Renal pelvis (tissue), 1 donor: ENCODE measurements at regions not wholly inside any gene's neighbourhood (a gene's known extent, or its start where the extent isn't known, plus 50 kb on each side); places are given as distances from the start of the nearest gene placed in this dataset.

Experiments
- DNase-seq: peaks from one replicate; pipeline ENCODE4 v3.0.0-alpha.2; 2013

DNA sequence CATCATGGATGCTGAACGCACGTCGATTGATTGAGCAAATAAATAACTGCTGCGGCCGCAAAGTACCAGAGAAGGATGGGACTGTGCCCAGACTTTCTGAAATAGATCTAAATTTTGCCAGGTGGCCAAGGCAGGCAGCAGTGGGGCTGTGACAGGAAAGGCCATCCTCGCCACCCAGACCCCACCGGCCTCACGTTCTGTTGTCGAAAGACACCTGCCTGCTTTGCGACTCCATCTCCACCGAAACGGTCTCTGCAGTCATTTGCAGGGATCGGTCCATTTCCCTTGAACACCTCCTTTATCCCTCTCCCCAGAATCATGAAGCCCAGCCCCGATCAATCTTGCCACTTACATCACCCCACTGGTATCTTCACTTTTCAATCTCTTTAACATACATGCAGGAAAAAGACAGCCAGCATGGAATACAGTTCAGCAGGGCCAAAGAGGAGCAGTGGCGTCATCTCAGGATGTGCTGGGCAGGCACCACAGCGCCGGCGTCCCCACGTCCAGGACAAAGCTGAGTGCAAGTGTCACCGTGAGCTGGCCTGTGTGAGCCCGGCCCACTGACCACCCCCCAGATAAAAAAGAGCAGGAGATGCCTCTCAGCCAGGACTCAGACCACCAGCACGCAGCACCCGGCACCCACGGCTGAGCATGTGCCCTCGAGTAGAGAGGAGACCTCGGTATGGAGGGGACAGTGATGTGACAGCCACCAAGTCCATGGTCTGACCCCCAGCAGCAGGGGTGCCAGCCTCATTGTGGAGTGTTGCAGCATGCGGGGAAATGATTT, 610.3 kb downstream of the TBC1D22A start:
- no peak for DNase-seq

DNA sequence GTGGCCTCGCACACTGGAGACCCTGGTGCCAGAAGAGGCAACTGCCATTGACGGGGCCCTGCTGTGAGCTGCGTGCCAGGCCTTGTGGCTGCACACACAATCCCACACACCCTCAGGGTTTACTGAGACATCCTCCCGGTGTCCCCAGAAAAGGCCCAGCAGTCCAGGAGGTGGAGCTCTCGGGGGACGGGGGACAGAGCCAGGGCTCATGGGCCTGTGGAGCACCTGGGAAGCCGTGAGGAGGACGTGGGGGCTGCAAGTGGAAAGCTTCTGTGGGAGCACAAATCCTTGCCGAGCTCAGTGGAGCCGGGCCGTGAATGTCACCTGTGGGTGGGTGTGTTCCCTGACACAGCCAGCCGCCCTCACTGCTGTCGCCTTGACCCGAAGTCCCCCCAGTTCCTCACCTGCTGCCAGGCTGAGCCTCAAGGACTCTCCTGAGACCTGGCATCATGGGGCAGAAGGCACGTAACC, 609.7 kb downstream of the TBC1D22A start:
- DNase-seq = no peak

GRCh38 chr22:47371263-47372090, 609.0 kb downstream of the TBC1D22A start:
- DNase-seq = no peak

- DNase-seq = no peak
These were observed 608.2 kb downstream of the TBC1D22A start for GRCh38 chr22:47370448-47371262.

DNA sequence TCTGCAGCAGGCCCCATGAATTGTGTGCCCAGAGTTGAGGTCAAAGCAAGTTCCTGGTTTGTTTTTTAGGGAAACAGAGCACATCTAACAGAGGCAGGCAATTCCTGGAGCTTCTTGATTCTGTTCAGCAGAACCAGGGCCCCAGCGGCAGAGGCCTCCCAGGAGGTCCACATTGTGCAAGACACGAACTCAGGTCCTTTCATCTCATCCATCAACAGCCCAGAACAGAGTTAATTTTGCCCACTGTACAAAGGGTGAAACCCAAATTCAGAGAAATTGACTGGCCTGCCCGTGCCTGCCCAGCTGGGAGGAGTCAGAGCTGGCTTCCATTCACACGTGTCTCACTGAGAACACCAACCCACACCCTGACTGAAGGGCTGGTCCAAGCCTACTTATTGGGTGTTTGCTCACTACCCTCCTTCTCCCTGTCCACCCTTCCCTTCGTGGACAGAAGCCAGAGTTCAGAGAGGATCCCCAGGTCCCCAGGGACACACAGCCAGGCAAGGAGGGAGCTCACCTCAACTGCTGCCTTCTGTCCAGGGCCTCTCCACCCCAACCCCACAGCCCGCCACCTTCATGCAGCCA, 607.1 kb downstream of the TBC1D22A start:
- DNase-seq = no peak

DNA sequence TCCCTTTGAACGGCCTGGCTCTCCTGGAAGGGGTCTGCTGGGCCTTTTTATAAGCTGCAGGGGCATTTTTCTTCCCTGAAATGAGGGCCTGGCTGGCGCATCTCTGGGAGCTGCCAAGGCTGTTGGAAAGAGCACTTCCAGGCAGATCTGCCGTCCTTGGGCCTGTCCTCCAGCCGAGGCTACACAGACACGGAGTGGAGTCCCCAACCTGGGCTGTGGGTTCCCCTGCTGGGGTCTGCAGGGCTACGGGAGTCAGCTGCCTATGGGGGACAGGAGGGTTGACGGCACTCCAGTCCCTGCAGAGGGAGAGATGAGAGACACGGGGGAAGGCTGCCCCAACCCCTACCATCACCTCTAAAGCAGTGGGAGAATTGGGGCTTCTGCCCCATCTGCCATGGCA, 606.6 kb downstream of the TBC1D22A start:
- DNase-seq = no peak

DNA sequence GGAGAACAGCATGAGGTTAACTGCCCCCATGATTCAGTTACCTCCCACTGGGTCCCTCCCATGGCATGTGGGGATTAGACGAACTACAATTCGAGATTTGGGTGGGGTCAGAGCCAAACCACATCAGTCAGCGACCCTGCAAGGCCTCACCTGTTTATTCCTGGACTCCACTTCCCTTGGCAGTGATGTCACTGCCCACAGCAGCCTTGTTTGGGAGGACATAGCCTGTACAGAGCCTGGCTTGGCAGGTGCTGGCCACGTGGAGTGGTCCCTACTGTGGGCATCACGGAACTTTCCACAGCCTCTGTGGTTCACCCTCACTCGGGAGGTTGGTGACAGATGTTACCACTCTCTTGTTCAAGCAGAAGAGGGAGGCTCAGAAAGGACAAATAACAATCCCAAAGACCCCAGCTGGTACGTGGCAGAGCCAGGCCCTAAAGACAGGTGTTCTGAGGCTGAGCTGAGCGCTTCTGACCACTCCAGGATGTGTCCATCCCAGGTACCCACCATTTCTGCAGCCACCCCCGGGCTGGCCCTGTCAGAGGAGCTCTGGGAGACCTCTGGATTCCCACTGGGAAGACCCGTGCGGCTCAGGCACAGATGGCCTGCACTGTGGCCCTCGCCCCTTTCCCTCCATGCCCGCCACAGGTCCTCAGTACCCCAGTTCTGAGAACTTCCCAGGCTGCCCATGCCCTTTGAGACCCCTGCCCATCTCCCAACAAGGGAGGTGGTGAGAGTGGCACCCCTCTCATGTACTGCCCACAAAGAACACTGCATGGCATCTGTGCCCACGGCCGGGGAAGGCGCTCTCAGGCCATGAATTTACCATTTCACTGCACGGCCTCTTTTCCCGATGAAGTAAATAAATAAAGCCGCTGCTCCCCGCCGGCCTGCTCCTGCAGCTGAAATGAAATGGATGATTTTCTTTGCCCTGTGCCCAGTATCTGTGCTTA, 605.8 kb downstream of the TBC1D22A start:
- no peak for DNase-seq

- DNase-seq = no peak
These were observed 604.7 kb downstream of the TBC1D22A start for GRCh38 chr22:47367107-47367690.

GRCh38 chr22:47366026-47366767, 603.7 kb downstream of the TBC1D22A start:
- DNase-seq = no peak

- no peak for DNase-seq
These were observed 598.8 kb downstream of the TBC1D22A start for GRCh38 chr22:47361247-47361646.

DNA sequence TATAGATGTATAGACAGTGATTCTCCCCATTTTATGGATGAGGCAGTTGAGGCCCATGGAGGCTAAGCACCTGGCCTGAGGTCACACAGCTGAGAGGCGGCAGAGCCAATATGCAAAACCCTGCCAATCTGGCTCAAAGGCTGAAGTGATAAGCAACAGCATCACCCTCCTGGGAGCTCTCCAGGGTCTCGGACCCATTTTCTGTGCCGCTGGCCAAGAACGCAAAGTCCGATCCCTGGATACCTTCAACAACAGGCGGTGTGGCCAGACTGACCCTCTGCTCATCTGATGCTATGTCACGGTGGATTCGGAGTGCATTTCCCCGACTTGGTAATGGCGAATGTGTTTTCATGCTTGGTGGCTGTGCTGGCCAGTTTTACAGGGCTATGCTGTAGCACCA, 595.0 kb downstream of the TBC1D22A start:
- no peak for DNase-seq

DNA sequence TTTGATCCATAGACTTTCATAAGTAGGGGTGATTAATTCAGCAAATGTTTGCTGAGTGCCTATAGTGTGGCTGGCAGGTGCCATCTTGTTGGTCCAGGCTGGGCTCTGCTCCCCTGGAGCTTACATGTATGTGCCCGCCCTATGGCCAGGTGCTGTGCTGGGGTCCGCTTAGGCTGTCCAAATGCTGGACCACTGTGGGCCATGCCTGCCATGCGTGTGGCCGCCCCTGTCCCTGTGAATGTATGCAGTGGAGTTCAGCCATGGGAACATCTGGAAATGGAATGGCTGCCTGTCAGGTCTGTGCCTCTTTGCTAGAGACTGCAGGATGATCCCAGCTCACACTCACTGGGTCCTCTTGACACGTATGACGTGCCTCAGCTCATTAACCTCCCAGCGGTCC, 594.6 kb downstream of the TBC1D22A start:
- DNase-seq = no peak

- no peak for DNase-seq
These were observed 594.1 kb downstream of the TBC1D22A start for GRCh38 chr22:47356511-47357011.

DNA sequence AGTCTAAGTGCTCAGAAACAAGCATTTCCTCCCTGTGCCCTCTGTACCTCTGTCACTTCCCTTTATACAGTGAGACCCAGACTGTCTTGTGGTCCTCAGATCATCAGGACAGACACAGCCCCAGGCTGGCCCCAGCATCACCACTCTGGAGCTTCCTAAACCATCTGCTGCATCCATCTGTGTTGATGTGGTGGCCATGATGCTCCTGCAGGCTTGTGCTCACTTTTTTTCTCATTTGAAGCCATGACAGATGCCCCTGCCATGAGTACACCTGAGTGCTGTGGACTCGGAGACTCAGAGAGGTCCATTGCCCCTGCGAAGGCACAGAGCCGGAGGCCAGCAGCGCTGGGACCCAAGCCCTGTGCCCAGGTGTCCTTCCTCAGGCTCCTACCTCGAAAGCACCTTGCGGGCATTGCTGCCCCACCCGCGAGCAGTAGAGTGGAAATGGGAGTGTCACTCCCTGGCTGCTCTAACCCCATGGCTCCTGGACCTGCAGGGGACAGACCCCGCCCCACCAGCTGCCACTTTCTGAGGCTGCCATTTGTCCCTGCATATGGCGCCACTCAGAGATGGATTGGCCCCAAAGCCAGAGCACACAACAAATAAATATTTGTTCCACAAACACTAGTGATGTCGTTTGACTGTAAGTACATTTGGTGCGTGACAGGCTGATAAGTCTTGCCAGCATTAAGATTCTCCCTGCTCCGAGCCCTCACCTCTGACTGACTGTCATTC, 593.5 kb downstream of the TBC1D22A start:
- no peak for DNase-seq

DNA sequence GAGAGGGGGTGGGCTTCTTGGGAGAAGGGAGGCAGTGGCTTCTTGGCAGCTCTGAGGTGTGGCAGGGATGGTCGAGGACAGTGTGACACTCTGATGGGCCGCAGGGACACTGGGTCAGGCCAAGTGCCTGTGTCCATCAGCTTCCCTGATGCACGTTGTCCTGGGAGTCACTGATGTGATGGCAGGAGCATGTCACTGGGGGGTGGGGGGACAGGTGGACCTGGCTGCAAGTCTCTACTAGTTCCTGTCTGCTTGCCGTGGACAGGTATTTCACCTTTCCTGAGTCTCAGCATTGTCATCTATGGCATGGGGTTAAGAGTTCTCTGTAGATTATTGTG, 592.9 kb downstream of the TBC1D22A start:
- DNase-seq = no peak

GRCh38 chr22:47354668-47355387, 592.4 kb downstream of the TBC1D22A start:
- no peak for DNase-seq

DNA sequence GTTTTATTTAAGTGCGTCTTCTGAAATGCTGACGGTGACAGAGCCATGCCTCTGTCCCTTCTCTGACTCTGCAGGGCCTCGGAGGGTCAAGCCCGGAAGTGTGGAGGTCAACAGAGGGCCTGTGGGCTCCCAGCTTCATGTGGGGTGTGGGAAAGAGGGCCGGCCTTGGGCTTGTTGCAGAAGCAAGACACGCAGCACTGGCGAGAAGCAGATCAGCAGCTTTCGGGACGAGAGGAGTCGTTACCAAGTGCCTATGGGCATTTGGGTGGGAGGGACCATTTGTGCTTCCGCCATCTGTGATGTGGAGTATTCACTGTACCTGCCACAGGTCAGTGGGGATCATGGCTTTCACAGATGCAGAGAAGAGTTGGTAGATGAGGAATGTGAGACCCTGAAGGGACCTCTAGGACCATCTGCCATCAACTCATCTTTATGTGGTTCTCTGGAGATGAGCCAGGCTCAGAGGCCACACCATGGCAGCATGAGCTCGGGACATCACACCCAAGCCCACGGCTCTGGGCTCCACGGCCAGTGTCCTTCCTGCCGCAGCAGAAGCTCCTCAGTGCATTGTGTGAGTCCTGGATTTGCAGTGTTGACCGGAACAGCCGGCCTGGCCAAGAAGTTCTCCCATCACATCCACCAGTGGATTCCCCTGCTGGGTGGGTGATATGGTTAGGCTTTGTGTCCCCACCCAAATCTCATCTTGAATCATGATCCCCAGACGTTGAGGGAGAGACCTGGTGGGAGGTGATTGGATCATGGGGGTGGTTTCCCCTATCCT, 590.7 kb downstream of the TBC1D22A start:
- no peak for DNase-seq
